ENCODE measurements at regions not wholly inside any gene's neighbourhood (a gene's known extent, or its start where the extent isn't known, plus 50 kb on each side); places are given as distances from the start of the nearest gene placed in this dataset.

GRCh38 chr18:51480407-51481261, 283.2 kb upstream of the MEX3C start:
- no peak for TF ChIP-seq CTCF (IDR thresholded peaks at IDR 0.05)
- TF ChIP-seq POLR2A (IDR thresholded peaks at IDR 0.05): no peak

All from heart left ventricle (tissue), 13 donors.